DMS 273 (cell line): ENCODE measurements at regions not wholly inside any gene's neighbourhood (a gene's known extent, or its start where the extent isn't known, plus 50 kb on each side); places are given as distances from the start of the nearest gene placed in this dataset.
A peak's percentile ranks its signal among the peaks of the same experiment; 100 is the strongest.

Experiments
- DNase-seq: peaks from one replicate; lab custom pipeline; 2025; ENCODE audit not compliant: unreplicated experiment; lab: John Stamatoyannopoulos, UW

DNA sequence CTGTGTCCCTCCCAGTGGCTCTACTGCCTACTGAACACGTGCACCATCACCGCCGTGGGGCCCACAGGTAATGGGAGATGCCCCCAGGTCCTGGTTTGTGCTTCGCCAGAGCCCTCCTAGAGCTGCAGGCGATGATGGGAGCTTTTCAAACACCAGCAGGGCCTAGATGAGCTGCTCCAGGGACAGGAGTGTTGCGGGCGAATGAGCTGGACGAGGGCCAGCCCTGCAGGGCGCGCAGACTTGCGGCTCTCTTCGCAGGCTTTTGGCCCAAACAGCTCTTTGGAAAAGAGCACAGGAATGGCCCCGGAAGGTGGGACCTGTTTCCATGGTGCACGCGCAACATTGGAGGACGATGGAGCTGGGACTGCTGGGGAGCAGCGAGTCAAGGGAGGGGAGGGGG, 409.3 kb upstream of the SULF2 start:
- DNase-seq, result peak; percentile 11

DNA sequence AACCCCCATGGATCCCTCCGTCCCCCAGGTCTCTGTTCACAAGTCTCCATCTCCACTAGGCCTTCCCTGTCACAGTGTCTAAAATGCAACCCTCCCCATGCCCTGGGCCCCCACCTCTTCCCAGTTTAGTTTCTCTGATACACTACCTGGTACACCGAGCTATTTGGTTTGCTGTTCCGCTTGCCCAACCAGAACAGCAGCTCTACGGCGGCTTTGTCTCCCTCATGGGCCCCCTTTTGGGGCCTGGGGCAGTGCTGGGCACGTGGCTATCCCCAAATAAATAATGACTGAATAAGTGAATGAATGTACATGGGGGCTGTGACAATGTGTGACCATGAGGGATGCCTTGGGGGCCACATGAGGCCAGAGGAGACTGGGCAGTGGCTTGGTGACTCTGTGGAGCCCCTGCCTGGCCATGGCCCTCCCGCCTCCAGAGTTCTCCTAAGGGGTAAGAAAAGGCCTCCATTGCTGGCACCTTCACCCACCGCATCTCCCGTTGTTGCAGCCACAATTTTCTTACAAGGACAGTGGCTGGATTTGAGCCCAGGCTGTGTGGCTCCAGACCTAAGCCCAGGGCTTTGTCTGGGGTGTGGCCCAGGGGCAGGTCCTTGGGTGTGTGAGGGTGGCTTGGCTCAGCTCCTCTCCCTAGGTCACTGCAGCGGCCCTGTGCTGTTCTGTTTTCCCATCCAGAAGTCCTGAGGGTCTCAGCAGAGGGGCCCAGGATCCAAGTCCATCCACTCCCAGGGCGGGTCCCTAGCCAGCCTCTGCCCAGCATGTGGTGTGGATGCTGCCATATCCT, 408.5 kb upstream of the SULF2 start:
- DNase-seq, result no peak

- DNase-seq, result no peak
Observed at GRCh38 chr20:48192109-48192508, 406.8 kb upstream of the SULF2 start.

- no peak for DNase-seq
Observed at GRCh38 chr20:48191200-48191599, 405.9 kb upstream of the SULF2 start.

DNA sequence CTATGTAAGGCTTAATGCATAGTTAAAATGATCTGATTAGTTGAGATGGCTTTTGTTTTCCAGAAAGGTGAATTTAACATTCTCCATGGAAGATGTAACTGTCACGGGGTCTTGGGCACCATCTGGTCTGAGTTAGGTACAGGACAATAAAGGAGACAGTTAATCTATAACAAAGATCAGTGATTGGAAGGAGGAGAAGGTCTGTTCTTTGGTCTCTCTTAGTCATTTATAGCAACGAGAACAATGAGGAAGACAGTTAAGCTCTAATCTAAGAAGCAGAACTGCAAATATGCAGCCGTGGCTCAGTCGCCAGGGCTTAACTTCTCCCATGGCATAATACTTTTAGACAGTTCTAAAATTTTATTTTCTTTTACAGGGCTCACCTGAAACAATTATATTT, 405.5 kb upstream of the SULF2 start:
- no peak for DNase-seq

DNA sequence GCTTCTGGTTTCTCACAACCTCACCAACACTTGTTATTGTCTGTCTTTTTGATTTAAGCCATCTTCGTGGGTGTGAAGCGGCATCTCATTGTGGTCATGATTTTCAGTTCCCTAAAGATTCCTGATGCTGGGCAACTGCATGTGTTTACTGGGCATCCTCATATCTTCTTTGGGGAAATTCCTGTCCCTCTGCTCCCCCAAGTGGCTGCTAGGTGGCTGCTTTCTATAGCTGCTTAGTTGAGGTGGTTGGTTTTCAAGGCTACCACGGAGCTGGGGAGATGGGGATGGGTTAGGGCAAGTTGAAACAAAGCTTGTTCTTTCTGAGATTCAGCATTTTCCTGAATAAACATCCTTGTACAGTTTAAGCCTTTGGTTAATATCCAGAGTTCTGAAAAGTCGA, 403.9 kb upstream of the SULF2 start:
- DNase-seq, result peak; percentile 56

DNA sequence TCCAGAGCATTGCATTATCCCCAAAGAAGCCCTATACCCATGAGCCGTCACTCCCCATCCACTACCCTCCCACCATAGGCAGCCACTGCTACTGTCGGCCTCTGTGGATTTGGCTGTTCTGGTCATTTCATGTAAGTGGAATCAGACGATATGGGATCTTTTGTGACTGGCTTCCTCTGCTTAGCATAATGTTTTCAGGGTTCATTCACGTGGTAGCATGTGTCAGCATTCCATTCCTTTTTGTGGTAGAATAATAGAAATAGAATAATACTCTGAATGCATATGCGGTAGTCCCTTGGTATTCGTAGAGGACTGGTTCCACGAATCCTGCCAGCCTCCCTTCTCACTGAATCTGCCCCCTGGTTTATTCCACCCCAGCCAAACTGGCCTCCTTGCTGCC, 402.6 kb upstream of the SULF2 start:
- DNase-seq, result no peak

GRCh38 chr20:48186915-48187314, 401.6 kb upstream of the SULF2 start:
- no peak for DNase-seq

GRCh38 chr20:48186447-48186846, 401.2 kb upstream of the SULF2 start:
- no peak for DNase-seq

DNA sequence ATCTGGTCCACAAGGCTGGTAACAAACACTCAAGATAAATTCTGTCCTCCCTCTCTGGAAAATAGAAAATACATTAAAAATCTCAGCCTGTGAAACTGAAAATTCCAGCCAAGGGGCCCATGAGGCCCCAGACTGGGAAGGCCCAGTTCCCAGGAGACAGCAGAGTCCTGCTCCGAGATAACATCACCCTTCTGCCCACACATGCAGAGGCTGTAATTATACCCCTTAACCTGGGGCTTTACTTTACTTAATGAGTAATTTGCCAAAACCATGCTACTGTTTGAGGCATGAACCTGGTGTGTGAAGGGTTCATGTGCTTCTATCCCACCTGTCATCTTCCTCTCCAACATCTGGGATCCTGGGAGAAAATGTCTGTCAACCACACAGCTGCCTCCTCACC, 398.9 kb upstream of the SULF2 start:
- peak; percentile 28 for DNase-seq

DNA sequence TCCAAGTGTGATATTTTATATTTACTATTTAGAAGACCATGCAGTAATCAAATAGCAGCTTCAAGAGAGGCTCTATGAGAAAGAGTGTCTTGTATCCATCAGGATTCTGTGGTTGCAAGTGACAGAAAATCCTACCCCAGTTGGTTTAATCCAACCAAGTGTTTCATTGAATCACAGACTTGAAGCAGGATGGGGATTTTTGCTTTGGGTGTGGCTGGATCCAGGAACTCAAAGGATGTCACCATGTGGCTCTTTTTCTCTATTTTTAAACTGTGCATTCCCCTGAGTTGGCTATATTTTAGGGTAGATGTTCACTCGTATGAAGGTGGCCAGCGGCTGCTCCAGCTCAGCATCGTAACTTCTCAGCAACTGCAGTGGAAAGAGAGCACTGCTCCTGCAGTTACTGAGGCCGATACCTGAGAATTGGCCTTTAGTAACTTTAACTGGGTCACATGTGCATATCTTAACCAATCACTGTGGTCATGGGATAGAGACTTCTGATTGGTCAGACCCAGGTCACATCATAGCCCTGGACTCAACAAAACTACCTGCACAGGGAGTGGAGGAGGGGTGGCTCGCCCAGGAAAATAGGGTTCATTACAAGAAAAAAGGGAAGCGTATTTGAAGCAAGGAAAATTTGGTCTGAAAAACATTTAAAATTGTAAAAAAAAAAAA, 396.1 kb upstream of the SULF2 start:
- DNase-seq, result no peak

- peak; percentile 40 for DNase-seq
Observed at GRCh38 chr20:48180618-48181017, 395.3 kb upstream of the SULF2 start.

- no peak for DNase-seq
Observed at GRCh38 chr20:48180024-48180423, 394.7 kb upstream of the SULF2 start.

DNA sequence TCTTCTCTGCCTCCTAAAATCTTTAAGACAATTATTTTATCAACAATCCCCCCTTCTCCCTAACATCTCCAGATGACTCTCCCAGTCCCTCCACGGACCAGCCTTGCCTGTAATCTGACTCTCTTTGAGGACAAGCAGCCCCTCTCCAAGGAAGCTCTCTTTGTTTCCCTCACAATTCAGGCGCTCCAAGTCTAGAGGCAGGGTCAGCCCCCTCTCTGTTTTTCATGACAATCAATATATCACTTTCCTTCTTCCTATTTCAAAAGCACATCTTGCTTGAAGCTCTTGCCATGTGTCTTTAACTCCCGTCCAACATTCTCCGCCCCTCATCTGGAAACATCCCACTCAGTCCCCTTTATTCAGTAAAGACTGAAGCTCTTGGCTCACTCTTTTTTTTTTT, 393.4 kb upstream of the SULF2 start:
- no peak for DNase-seq

DNA sequence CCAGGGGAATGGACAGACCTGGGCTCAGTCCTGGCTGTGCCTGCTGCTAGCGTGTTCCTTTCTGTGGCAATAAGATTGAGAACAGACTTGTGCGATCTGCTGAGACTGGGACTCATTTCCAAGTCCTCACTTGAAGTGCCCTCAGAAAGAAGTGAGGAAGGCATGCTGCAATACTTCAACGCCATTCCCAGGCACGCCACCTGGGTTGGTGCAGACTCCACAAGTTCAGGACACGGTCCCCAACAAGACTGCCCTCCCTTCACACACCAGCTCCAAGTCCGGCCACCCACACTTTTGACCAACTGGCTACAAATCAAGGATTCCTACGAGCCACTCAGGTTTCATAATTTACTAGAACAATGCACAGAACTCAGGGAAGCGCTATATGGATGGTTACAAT, 391.8 kb upstream of the SULF2 start:
- DNase-seq, result no peak

DNA sequence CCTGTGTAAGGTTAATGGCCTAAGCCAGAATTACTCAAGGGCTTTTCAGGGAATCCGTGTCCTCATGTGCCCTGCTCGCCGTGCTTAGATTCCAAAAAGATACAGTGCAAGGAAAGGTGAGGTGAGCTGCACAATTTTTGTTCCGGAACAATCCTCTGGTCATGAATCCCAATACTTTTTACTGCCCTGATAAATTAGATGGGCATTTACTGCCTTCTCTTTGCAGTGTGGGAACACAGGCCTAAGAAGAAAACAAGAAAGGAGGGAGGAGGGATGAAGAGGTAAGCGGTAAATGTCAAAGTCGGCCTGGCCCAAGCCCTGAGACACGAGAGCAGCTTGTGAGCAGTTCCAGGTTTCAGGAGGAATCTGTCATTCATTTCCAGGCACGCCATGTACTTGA, 390.9 kb upstream of the SULF2 start:
- no peak for DNase-seq

GRCh38 chr20:48175261-48175660, 390.0 kb upstream of the SULF2 start:
- DNase-seq, result no peak

GRCh38 chr20:48172357-48172702, 387.0 kb upstream of the SULF2 start:
- no peak for DNase-seq

DNA sequence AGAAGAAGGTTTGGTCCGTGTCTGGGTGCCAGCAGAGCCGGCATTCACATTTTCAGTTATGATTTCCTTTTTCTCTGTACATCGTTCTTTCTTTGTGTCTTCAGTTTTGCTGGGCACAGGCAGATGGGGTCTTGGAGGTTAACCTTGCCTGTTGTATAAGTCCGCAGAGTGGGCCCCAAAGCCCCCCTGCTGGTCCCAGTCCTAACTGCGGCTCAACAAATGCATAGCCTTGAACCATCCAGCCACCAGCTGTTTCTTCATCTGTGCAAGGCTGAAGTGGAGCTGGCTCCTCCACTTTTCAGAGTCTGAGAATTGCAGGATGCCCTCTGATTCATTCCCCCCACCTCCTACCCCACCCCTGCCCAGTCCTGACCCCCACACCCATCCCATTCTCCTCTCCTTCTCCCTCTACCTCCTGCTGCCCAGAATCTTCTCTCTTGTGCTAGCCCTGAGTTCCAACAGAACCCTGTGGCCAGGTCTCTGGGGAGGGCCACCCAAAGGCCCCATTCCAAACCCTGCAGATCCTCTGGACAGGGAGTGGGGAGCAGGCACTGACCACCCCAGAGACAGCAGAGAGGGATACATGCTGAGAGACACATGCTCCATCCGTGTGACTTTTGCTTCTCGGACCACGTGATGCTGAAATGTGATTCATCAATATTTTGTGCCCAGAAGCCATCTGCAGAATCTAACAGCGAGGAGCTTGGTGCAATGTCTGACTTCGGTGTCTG, 386.5 kb upstream of the SULF2 start:
- peak; percentile 47 for DNase-seq

DNA sequence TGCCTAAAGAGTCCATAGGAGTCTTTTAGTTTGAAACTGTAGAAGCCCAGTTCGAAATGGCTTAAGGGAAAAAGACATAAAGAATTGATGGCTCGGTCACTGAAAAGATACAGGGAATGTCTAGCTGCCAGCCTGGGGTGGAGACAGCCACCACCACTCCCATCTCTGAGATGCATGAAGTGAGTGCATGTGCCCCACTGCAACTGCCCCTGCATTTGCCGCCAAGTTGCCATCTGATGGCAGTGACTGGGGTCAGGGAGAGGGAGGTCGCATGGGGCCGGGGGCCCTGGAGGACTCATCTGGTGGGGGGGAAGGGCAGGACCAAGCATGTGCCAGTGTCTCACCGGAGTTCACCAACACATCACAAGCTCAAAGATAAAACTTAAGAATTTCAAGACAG, 385.8 kb upstream of the SULF2 start:
- DNase-seq, result no peak

DNA sequence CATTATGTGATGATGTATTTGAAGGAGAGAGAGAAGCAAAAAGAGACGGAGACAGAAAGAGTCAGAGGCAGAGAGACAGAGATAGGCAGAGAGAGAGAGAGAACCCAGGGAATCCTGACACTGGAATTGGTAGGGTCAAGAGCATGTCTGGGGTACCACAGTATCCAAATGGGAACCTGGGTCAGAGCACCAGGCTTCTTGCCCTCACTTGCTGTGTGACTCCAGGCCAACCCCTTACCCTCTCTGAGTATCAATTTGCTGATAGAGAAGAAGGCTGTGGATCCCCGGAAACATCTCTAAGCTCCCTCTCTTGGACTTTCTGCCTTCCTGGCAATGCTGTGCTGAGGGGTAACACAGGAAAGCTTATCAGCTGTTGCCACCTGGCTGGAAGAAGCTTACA, 385.3 kb upstream of the SULF2 start:
- no peak for DNase-seq

DNA sequence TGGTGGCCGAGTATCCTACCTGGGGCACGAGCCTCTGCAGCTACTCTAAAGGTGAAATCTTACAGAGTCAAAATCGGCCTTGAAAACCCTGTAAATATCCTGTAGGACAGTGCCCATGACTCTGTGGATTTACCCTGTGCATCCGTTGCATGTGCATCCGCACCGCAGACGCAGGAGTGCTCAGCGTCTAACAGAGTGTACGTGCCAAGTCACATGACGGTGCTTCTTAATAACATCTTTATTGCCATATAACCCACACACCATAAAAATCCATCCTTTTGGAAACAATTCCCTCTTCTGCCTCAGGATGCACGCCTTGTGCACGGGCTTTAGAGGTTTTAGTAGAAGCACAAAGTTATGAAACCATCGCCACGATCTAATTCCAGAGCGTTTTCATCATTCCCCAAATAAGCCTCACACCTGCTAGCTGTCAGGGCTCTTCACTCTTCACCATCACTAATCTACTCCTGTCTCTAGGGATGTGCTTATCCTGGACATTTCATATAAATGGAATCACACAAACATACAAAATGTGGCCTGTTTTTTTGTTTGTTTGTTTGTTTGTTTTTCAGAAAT, 384.5 kb upstream of the SULF2 start:
- DNase-seq, result no peak
